NCI-H1436 (cell line): ENCODE measurements at regions not wholly inside any gene's neighbourhood (a gene's known extent, or its start where the extent isn't known, plus 50 kb on each side); places are given as distances from the start of the nearest gene placed in this dataset.
A peak's percentile ranks its signal among the peaks of the same experiment; 100 is the strongest.

Experiments
- DNase-seq: peaks from one replicate; lab custom pipeline; 2025; lab: John Stamatoyannopoulos, UW

- DNase-seq = no peak
These were observed 192.4 kb upstream of the IGF1R start for GRCh38 chr15:98455904-98456303.

GRCh38 chr15:98476559-98476958 is 171.8 kb upstream of the IGF1R start:
- no peak for DNase-seq

GRCh38 chr15:98480844-98481243 is 167.5 kb upstream of the IGF1R start:
- DNase-seq = no peak

GRCh38 chr15:98483575-98484130 is 164.7 kb upstream of the IGF1R start:
- no peak for DNase-seq

- DNase-seq = no peak
These were observed 163.4 kb upstream of the IGF1R start for GRCh38 chr15:98484914-98485313.

GRCh38 chr15:98485451-98485850 is 162.9 kb upstream of the IGF1R start:
- no peak for DNase-seq

GRCh38 chr15:98493966-98494511 is 154.3 kb upstream of the IGF1R start:
- DNase-seq = no peak

GRCh38 chr15:98501192-98501591 is 147.1 kb upstream of the IGF1R start:
- DNase-seq = no peak

GRCh38 chr15:98501632-98502031 is 146.7 kb upstream of the IGF1R start:
- no peak for DNase-seq

GRCh38 chr15:98503970-98504369 is 144.4 kb upstream of the IGF1R start:
- no peak for DNase-seq

- no peak for DNase-seq
These were observed 143.3 kb upstream of the IGF1R start for GRCh38 chr15:98504998-98505397.

- DNase-seq = no peak
These were observed 142.7 kb upstream of the IGF1R start for GRCh38 chr15:98505611-98506031.

GRCh38 chr15:98506172-98506571 is 142.2 kb upstream of the IGF1R start:
- no peak for DNase-seq

GRCh38 chr15:98506711-98507110 is 141.6 kb upstream of the IGF1R start:
- no peak for DNase-seq

- no peak for DNase-seq
These were observed 134.8 kb upstream of the IGF1R start for GRCh38 chr15:98513428-98513986.

- no peak for DNase-seq
These were observed 134.2 kb upstream of the IGF1R start for GRCh38 chr15:98514034-98514622.

GRCh38 chr15:98518823-98519561 is 129.3 kb upstream of the IGF1R start:
- DNase-seq = peak; percentile 36

GRCh38 chr15:98519767-98520550 is 128.4 kb upstream of the IGF1R start:
- DNase-seq = no peak

GRCh38 chr15:98522127-98522526 is 126.2 kb upstream of the IGF1R start:
- no peak for DNase-seq

GRCh38 chr15:98523912-98524662 is 124.3 kb upstream of the IGF1R start:
- no peak for DNase-seq
